Liver (tissue), 8 donors: ENCODE measurements at regions not wholly inside any gene's neighbourhood (a gene's known extent, or its start where the extent isn't known, plus 50 kb on each side); places are given as distances from the start of the nearest gene placed in this dataset.

ENCODE experiments used
- DNase-seq: peaks from one replicate; pipeline ENCODE4 v3.0.0-alpha.2; 2017; ENCODE audit warnings: low spot score
- H3K27ac ChIP-seq, 2 donors: one replicate each; pipeline ENCODE4 v1.7.0; 2013; ENCODE audit warnings: inconsistent platforms in 2 of 2, low read length in 2 of 2, control low read depth in 1 of 2, low read depth in 1 of 2, mild to moderate bottlenecking in 1 of 2
- H3K27me3 ChIP-seq, 4 donors: one replicate each; pipeline versions ENCODE4 v1.6.1 to v1.7.0; 2013; ENCODE audit warnings: low read length in 3 of 4, inconsistent platforms in 1 of 4, mild to moderate bottlenecking in 1 of 4, moderate library complexity in 1 of 4; ENCODE audit not compliant: control insufficient read depth in 4 of 4, insufficient read depth in 4 of 4
- H3K36me3 ChIP-seq, 4 donors: one replicate each; pipeline versions ENCODE4 v1.6.1 to v1.7.0; 2013; ENCODE audit warnings: low read length in 3 of 4, mild to moderate bottlenecking in 3 of 4, low read depth in 1 of 4, moderate library complexity in 1 of 4; ENCODE audit not compliant: control insufficient read depth in 4 of 4, insufficient read depth in 3 of 4
- H3K4me1 ChIP-seq, 4 donors: one replicate each; pipeline versions ENCODE4 v1.6.1 to v1.7.0; 2013; ENCODE audit warnings: low read length in 3 of 4, mild to moderate bottlenecking in 3 of 4, moderate library complexity in 1 of 4; ENCODE audit not compliant: control insufficient read depth in 4 of 4, insufficient read depth in 4 of 4
- H3K4me3 ChIP-seq, 3 donors: one replicate each; pipeline versions ENCODE4 v1.6.1 to v1.7.0; 2013; ENCODE audit warnings: low read length in 3 of 3, control low read depth in 1 of 3, low read depth in 1 of 3, mild to moderate bottlenecking in 1 of 3
- H3K9ac ChIP-seq, 2 donors: one replicate each; pipeline ENCODE4 v1.7.0; 2013; ENCODE audit warnings: low read length in 2 of 2, mild to moderate bottlenecking in 2 of 2, moderate library complexity in 2 of 2, control low read depth in 1 of 2, low read depth in 1 of 2
- H3K9me3 ChIP-seq, 4 donors: one replicate each; pipeline versions ENCODE4 v1.6.1 to v1.7.0; 2013; ENCODE audit warnings: low read length in 3 of 4; ENCODE audit not compliant: control insufficient read depth in 4 of 4
- ATF3 ChIP-seq: IDR thresholded peaks from 2 replicates; pipeline ENCODE4 v1.6.1; 2016; ENCODE audit warnings: antibody characterized with exemption
- EGR1 ChIP-seq, 2 donors: IDR thresholded peaks; 2 replicates each; pipeline ENCODE4 v1.6.1; 2016 to 2018; ENCODE audit warnings: antibody characterized with exemption in 2 of 2, low read depth in 2 of 2
- FOXA1 ChIP-seq: IDR thresholded peaks from 2 replicates; pipeline ENCODE4 v1.6.1; 2016; ENCODE audit warnings: antibody characterized with exemption
- FOXA2 ChIP-seq: IDR thresholded peaks from 2 replicates; pipeline ENCODE4 v1.6.1; 2016; ENCODE audit warnings: antibody characterized with exemption
- GABPA ChIP-seq, 2 donors: IDR thresholded peaks in 1 of 2; conservative IDR thresholded peaks in 1 of 2; 2 replicates each; pipeline ENCODE4 v1.6.1; 2016; ENCODE audit warnings: antibody characterized with exemption in 2 of 2, mild to moderate bottlenecking in 1 of 2, moderate library complexity in 1 of 2
- HNF4A ChIP-seq, 2 donors: conservative IDR thresholded peaks; 2 replicates each; pipeline ENCODE4 v1.6.1; 2016; ENCODE audit warnings: antibody characterized with exemption in 2 of 2, mild to moderate bottlenecking in 2 of 2
- HNF4G ChIP-seq: IDR thresholded peaks from 2 replicates; pipeline ENCODE4 v1.6.1; 2016; ENCODE audit warnings: antibody characterized with exemption
- JUND ChIP-seq, 2 donors: IDR thresholded peaks; 2 replicates each; pipeline ENCODE4 v1.6.1; 2016; ENCODE audit warnings: antibody characterized with exemption in 2 of 2
- NR2F2 ChIP-seq: IDR thresholded peaks from 2 replicates; pipeline ENCODE4 v1.6.1; 2016; ENCODE audit warnings: antibody characterized with exemption
- RAD21 ChIP-seq, 2 donors: IDR thresholded peaks; 2 replicates each; pipeline ENCODE4 v1.6.1; 2016; ENCODE audit warnings: antibody characterized with exemption in 2 of 2, mild to moderate bottlenecking in 2 of 2
- REST ChIP-seq: IDR thresholded peaks from 2 replicates; pipeline ENCODE4 v1.6.1; 2016; ENCODE audit warnings: antibody characterized with exemption, mild to moderate bottlenecking
- RXRA ChIP-seq, 2 donors: IDR thresholded peaks; 2 replicates each; pipeline ENCODE4 v1.6.1; 2017 to 2018; ENCODE audit warnings: antibody characterized with exemption in 2 of 2, mild to moderate bottlenecking in 1 of 2
- SP1 ChIP-seq: IDR thresholded peaks from 2 replicates; pipeline ENCODE4 v1.6.1; 2018; ENCODE audit warnings: antibody characterized with exemption, mild to moderate bottlenecking
- TAF1 ChIP-seq: conservative IDR thresholded peaks from 2 replicates; pipeline ENCODE4 v1.6.1; 2016; ENCODE audit warnings: antibody characterized with exemption, mild to moderate bottlenecking
- YY1 ChIP-seq: IDR thresholded peaks from 2 replicates; pipeline ENCODE4 v1.6.1; 2016; ENCODE audit warnings: antibody characterized with exemption, mild to moderate bottlenecking
- WGBS: extraction: QIAGEN DNeasy Blood & Tissue Kit; methylation state at CpG from one replicate; pipeline ENCODE4 v1.1.7; 2013; 5-methylcytosine and 5-hydroxymethylcytosine counted together
- TF ChIP-seq, protein P1 (sequence below): IDR thresholded peaks from 2 replicates; pipeline ENCODE4 v1.6.1; 2016; ENCODE audit warnings: antibody characterized with exemption
- TF ChIP-seq, protein P2 (sequence below): fragments of 150-350 bp; IDR thresholded peaks from 2 replicates; pipeline ENCODE4 v1.5.1; 2017; ENCODE audit warnings: improper control_type of control experiment, low read depth, low read length; ENCODE audit not compliant: missing input control
- TF ChIP-seq, protein P3 (sequence below): IDR thresholded peaks from 2 replicates; pipeline ENCODE4 v1.6.1; 2016; ENCODE audit warnings: antibody characterized with exemption
- donor health status: healthy.
- donor health status: healthy.
- donor health status: healthy.
- donor health status: healthy.
- donor health status: healthy.

- no peak for TF ChIP-seq RXRA (IDR thresholded peaks at IDR 0.05)
- no peak for TF ChIP-seq FOXA1
- TF ChIP-seq, protein P1, sequence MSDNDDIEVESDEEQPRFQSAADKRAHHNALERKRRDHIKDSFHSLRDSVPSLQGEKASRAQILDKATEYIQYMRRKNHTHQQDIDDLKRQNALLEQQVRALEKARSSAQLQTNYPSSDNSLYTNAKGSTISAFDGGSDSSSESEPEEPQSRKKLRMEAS, result no peak
- no peak for TF ChIP-seq HNF4G
- no peak for TF ChIP-seq HNF4A (conservative IDR thresholded peaks at IDR 0.05)
- TF ChIP-seq YY1, result no peak
- no peak for TF ChIP-seq SP1
- no peak for TF ChIP-seq REST
- TF ChIP-seq GABPA (IDR thresholded peaks at IDR 0.05 in 1 of 2, conservative IDR thresholded peaks at IDR 0.05 in 1 of 2), result no peak
- no peak for TF ChIP-seq ATF3
- TF ChIP-seq RAD21 (IDR thresholded peaks at IDR 0.05), result no peak
- TF ChIP-seq FOXA2, result no peak
- TF ChIP-seq, protein P2, sequence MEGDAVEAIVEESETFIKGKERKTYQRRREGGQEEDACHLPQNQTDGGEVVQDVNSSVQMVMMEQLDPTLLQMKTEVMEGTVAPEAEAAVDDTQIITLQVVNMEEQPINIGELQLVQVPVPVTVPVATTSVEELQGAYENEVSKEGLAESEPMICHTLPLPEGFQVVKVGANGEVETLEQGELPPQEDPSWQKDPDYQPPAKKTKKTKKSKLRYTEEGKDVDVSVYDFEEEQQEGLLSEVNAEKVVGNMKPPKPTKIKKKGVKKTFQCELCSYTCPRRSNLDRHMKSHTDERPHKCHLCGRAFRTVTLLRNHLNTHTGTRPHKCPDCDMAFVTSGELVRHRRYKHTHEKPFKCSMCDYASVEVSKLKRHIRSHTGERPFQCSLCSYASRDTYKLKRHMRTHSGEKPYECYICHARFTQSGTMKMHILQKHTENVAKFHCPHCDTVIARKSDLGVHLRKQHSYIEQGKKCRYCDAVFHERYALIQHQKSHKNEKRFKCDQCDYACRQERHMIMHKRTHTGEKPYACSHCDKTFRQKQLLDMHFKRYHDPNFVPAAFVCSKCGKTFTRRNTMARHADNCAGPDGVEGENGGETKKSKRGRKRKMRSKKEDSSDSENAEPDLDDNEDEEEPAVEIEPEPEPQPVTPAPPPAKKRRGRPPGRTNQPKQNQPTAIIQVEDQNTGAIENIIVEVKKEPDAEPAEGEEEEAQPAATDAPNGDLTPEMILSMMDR, result no peak
- TF ChIP-seq NR2F2, result no peak
- TF ChIP-seq JUND (IDR thresholded peaks at IDR 0.05), result no peak
- TF ChIP-seq EGR1 (IDR thresholded peaks at IDR 0.05; ENCODE audit: low read depth in 2 of 2), result no peak
- TF ChIP-seq TAF1, result no peak
- TF ChIP-seq, protein P3, sequence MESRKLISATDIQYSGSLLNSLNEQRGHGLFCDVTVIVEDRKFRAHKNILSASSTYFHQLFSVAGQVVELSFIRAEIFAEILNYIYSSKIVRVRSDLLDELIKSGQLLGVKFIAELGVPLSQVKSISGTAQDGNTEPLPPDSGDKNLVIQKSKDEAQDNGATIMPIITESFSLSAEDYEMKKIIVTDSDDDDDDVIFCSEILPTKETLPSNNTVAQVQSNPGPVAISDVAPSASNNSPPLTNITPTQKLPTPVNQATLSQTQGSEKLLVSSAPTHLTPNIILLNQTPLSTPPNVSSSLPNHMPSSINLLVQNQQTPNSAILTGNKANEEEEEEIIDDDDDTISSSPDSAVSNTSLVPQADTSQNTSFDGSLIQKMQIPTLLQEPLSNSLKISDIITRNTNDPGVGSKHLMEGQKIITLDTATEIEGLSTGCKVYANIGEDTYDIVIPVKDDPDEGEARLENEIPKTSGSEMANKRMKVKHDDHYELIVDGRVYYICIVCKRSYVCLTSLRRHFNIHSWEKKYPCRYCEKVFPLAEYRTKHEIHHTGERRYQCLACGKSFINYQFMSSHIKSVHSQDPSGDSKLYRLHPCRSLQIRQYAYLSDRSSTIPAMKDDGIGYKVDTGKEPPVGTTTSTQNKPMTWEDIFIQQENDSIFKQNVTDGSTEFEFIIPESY, result no peak
- Histone ChIP-seq H3K9me3 (no peaks in the 10 kb centered on the region), H3K9ac (no peak overlapping the region), H3K36me3 (no peaks in the 10 kb centered on the region), H3K4me3 (no peak overlapping the region), H3K27ac (no peak overlapping the region), H3K4me1 (no peaks in the 10 kb centered on the region), H3K27me3 (no peaks in the 10 kb centered on the region)
- DNase-seq, result no peak
- WGBS, result 44% methylated on average over 1 of the region's 1 CpG
Observed at GRCh38 chr14:84458881-84459280, 1071.1 kb upstream of the FLRT2 start.

GRCh38 chr14:84465880-84466279, 1064.1 kb upstream of the FLRT2 start:
- no peak overlapping the region for H3K4me3 ChIP-seq
- DNase-seq, result no peak
- WGBS, result 22% methylated on average over 1 of the region's 1 CpG

More at GRCh38 chr14:84465880-84466279, 1064.1 kb upstream of the FLRT2 start:
- H3K4me1 ChIP-seq, result no peaks in the 10 kb centered on the region
- no peak overlapping the region for H3K9ac ChIP-seq
- TF ChIP-seq YY1 (no peak), HNF4G (no peak), FOXA1 (no peak), ATF3 (no peak), FOXA2 (no peak), HNF4A (conservative IDR thresholded peaks at IDR 0.05) (no peak)
- TF ChIP-seq, protein P2, result no peak
- H3K27ac ChIP-seq, result no peak overlapping the region
- no peaks in the 10 kb centered on the region for H3K27me3 ChIP-seq
- no peaks in the 10 kb centered on the region for H3K9me3 ChIP-seq
- no peaks in the 10 kb centered on the region for H3K36me3 ChIP-seq
